Mesenchymal stem cell (in vitro differentiated cells and primary cell): ENCODE measurements at regions not wholly inside any gene's neighbourhood (a gene's known extent, or its start where the extent isn't known, plus 50 kb on each side); places are given as distances from the start of the nearest gene placed in this dataset.

Experiments used
- DNase-seq: peaks from one replicate; pipeline ENCODE4 v3.0.0-alpha.2; 2013
- H2AFZ ChIP-seq: one replicate; pipeline ENCODE4 v1.6.1; 2013; ENCODE audit warnings: low read depth, mild to moderate bottlenecking, control low read depth, inconsistent platforms, low read length, moderate library complexity
- H2AK5ac ChIP-seq: 2 replicates; pipeline ENCODE4 v1.6.1; 2013; ENCODE audit warnings: low read length, moderate library complexity, mild to moderate bottlenecking, inconsistent platforms; ENCODE audit not compliant: severe bottlenecking
- H2BK120ac ChIP-seq: one replicate; pipeline ENCODE4 v1.6.1; 2013; ENCODE audit warnings: low read depth, mild to moderate bottlenecking, inconsistent platforms, low read length, moderate library complexity
- H2BK12ac ChIP-seq, 2 experiments: one replicate each; pipeline ENCODE4 v1.6.1; 2013; ENCODE audit warnings: inconsistent platforms in 2 of 2, low read length in 2 of 2, mild to moderate bottlenecking in 2 of 2, moderate library complexity in 2 of 2, control low read depth in 1 of 2
- H2BK15ac ChIP-seq: one replicate; pipeline ENCODE4 v1.6.1; 2013; ENCODE audit warnings: mild to moderate bottlenecking, low read depth, inconsistent platforms; ENCODE audit not compliant: poor library complexity, severe bottlenecking
- H2BK5ac ChIP-seq: 2 replicates; pipeline ENCODE4 v1.6.1; 2013; ENCODE audit warnings: low read depth, mild to moderate bottlenecking, low read length, control low read depth, inconsistent platforms; ENCODE audit not compliant: poor library complexity, severe bottlenecking
- H3K14ac ChIP-seq, 2 experiments: one replicate each; pipeline ENCODE4 v1.6.1; 2013; ENCODE audit warnings: inconsistent platforms in 2 of 2, low read length in 2 of 2, control low read depth in 1 of 2, mild to moderate bottlenecking in 1 of 2, moderate library complexity in 1 of 2
- H3K18ac ChIP-seq, 2 experiments: one replicate each; pipeline ENCODE4 v1.6.1; 2013; ENCODE audit warnings: inconsistent platforms in 2 of 2, low read length in 2 of 2, control low read depth in 1 of 2, low read depth in 1 of 2, mild to moderate bottlenecking in 1 of 2
- H3K23ac ChIP-seq, 2 experiments: one replicate each; pipeline ENCODE4 v1.6.1; 2013; ENCODE audit warnings: inconsistent platforms in 2 of 2, low read length in 2 of 2, mild to moderate bottlenecking in 2 of 2, moderate library complexity in 2 of 2, control low read depth in 1 of 2
- H3K27ac ChIP-seq: 2 replicates; pipeline ENCODE4 v1.5.1; 2013; ENCODE audit warnings: mild to moderate bottlenecking, moderate library complexity, low read length, control low read depth, inconsistent platforms; ENCODE audit not compliant: poor library complexity, severe bottlenecking
- H3K27me3 ChIP-seq, 2 experiments: 2 replicates each; pipeline versions ENCODE4 v1.6.1 to v1.7.0; 2013; ENCODE audit warnings: low read length in 2 of 2, mild to moderate bottlenecking in 2 of 2, moderate library complexity in 2 of 2, control low read depth in 1 of 2, inconsistent platforms in 1 of 2; ENCODE audit not compliant: control insufficient read depth in 1 of 2, insufficient read depth in 1 of 2
- H3K36me3 ChIP-seq, 2 experiments: 2 replicates each; pipeline versions ENCODE4 v1.6.1 to v1.7.0; 2013; ENCODE audit warnings: low read length in 2 of 2, control low read depth in 1 of 2, inconsistent platforms in 1 of 2, low read depth in 1 of 2, mild to moderate bottlenecking in 1 of 2; ENCODE audit not compliant: insufficient read depth in 2 of 2, control insufficient read depth in 1 of 2
- H3K4ac ChIP-seq, 2 experiments: one replicate each; pipeline ENCODE4 v1.6.1; 2013; ENCODE audit warnings: inconsistent platforms in 2 of 2, low read length in 2 of 2, mild to moderate bottlenecking in 2 of 2, moderate library complexity in 2 of 2, control low read depth in 1 of 2, low read depth in 1 of 2
- H3K4me1 ChIP-seq: 2 replicates; pipeline ENCODE4 v1.6.1; 2013; ENCODE audit warnings: low read depth, low read length, control low read depth; ENCODE audit not compliant: control insufficient read depth, insufficient read depth
- H3K4me2 ChIP-seq: 2 replicates; pipeline ENCODE4 v1.6.1; 2013; ENCODE audit warnings: low read length, mild to moderate bottlenecking, inconsistent platforms; ENCODE audit not compliant: poor library complexity, severe bottlenecking
- H3K4me3 ChIP-seq, 2 experiments: 2 replicates each; pipeline versions ENCODE4 v1.5.1 to v1.7.0; 2013; ENCODE audit warnings: low read length in 2 of 2, mild to moderate bottlenecking in 2 of 2, control low read depth in 1 of 2, low read depth in 1 of 2; ENCODE audit not compliant: insufficient read depth in 1 of 2
- H3K79me1 ChIP-seq: replicated peaks from 2 replicates; pipeline ENCODE4 v1.6.1; 2013; ENCODE audit warnings: mild to moderate bottlenecking, control low read depth, low read length, inconsistent platforms; ENCODE audit not compliant: poor library complexity, severe bottlenecking
- H3K9ac ChIP-seq: 2 replicates; pipeline ENCODE4 v1.7.0; 2013; ENCODE audit warnings: mild to moderate bottlenecking, low read length, moderate library complexity
- H3K9me3 ChIP-seq: 2 replicates; pipeline ENCODE4 v1.7.0; 2013; ENCODE audit warnings: mild to moderate bottlenecking, low read length; ENCODE audit not compliant: control insufficient read depth
- H4K8ac ChIP-seq: one replicate; pipeline ENCODE4 v1.6.1; 2013; ENCODE audit warnings: inconsistent platforms, mild to moderate bottlenecking, low read length, moderate library complexity
- H4K91ac ChIP-seq: one replicate; pipeline ENCODE4 v1.6.1; 2013; ENCODE audit warnings: mild to moderate bottlenecking, low read length, inconsistent platforms
- WGBS: methylation state at CpG from one replicate; pipeline ENCODE4 v1.1.7; 2013; ENCODE audit warnings: mixed read lengths; 5-methylcytosine and 5-hydroxymethylcytosine counted together

DNA sequence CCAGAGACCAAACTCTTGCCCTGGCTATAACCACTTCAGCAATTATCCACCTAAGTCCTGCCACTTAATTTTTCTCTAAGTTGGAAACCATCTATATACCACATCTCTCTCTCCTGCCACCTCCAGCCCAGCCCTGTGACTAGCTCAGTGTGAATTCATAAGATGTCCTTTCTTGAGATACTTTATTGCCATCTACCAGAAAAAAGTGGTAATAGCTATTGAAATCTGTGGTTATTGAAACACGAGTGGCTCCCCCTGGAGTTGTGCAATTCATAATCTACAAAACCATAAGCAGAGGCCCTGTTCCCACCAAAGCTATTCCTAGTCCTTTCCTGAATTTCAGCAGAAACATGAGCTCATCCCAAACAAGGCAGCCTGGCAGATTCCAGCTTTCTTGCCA lies 324.0 kb downstream of the TXNL1 start:
- Histone ChIP-seq H2AFZ (no peak overlapping the region), H3K79me1 (no peaks in the 10 kb centered on the region)
- 56% methylated on average over 1 of the region's 1 CpG for WGBS

GRCh38 chr18:56312551-56313335 lies 325.6 kb downstream of the TXNL1 start:
- H3K4me1 ChIP-seq = no peaks in the 10 kb centered on the region
- no peak overlapping the region for H2BK15ac ChIP-seq
- WGBS = 88% methylated on average over 5 of the region's 5 CpGs
- H2BK12ac ChIP-seq = no peak overlapping the region
- H3K4me3 ChIP-seq = no peak overlapping the region
- H4K8ac ChIP-seq = no peak overlapping the region
- peaks cover 0 to 3% of the 10 kb centered on the region in 2 experiments for H3K27me3 ChIP-seq
- H4K91ac ChIP-seq = no peak overlapping the region
- H3K36me3 ChIP-seq = no peaks in the 10 kb centered on the region
- no peak overlapping the region for H2AK5ac ChIP-seq
- H3K4ac ChIP-seq = no peak overlapping the region
- no peak overlapping the region for H3K4me2 ChIP-seq
- H3K27ac ChIP-seq = no peak overlapping the region
- no peak overlapping the region for H3K23ac ChIP-seq
- no peak overlapping the region for H2BK120ac ChIP-seq
- no peaks in the 10 kb centered on the region for H3K9me3 ChIP-seq
- no peak overlapping the region for H2BK5ac ChIP-seq
- no peak overlapping the region for H2AFZ ChIP-seq
- no peak for DNase-seq
- no peak overlapping the region for H3K18ac ChIP-seq
- H3K14ac ChIP-seq = no peak overlapping the region
- no peak overlapping the region for H3K9ac ChIP-seq
- H3K79me1 ChIP-seq = no peaks in the 10 kb centered on the region

More for the DNA sequence above, 324.0 kb downstream of the TXNL1 start:
- Histone ChIP-seq H3K14ac (no peak overlapping the region), H3K4me2 (no peak overlapping the region), H3K9ac (no peak overlapping the region), H2AK5ac (no peak overlapping the region), H2BK5ac (no peak overlapping the region), H4K8ac (no peak overlapping the region), H4K91ac (no peak overlapping the region), H3K23ac (no peak overlapping the region), H3K27me3 (peaks cover 0 to 3% of the 10 kb centered on the region in 2 experiments), H3K36me3 (no peaks in the 10 kb centered on the region), H2BK15ac (no peak overlapping the region), H2BK120ac (no peak overlapping the region), H2BK12ac (no peak overlapping the region), H3K4ac (no peak overlapping the region), H3K18ac (no peak overlapping the region), H3K4me1 (no peaks in the 10 kb centered on the region), H3K27ac (no peak overlapping the region), H3K4me3 (no peak overlapping the region), H3K9me3 (no peaks in the 10 kb centered on the region)
- no peak for DNase-seq

GRCh38 chr18:56309104-56309503 lies 329.3 kb downstream of the TXNL1 start:
- H2BK5ac ChIP-seq = no peak overlapping the region
- no peak overlapping the region for H3K4ac ChIP-seq
- H3K9me3 ChIP-seq = no peaks in the 10 kb centered on the region

DNA sequence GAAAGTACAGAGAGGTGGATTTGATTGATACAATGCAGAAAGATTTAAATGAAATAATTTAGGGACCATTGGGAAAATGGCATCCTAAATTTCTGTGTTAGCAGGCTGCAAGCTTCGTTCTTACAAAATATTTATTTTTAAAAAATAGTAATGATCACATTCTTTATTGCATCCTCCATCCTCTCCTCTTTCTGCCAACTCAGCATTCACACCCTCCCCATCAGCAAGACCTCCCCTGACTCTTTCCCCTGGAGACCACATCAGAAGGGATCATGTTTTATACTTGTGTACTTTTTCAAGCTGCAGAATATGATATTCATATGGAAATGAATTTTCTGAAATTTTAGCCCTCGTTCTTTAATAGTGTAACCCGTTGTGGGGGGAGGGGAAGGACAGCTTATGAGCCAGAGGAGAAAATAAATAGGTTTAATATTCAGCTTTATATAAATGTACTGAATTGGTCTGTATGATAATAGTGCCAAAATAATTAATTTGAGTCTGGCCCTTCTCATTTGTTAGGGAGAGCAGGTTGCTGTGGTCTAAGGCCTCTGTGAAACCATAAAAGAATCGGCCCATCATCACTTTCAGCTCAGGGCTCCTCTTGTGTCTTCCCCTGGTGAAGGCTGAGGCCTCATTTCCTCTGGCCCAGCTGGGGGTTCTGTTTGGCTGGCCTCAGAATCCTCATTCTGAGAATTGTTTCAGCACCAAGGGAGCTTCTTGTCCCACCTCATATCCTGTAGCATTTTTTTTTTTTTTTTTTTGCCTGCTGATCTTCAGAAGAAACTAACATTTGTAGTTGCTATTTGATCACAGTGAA lies 330.8 kb downstream of the TXNL1 start:
- no peak for DNase-seq
- Histone ChIP-seq H2BK15ac (no peak overlapping the region), H4K8ac (no peak overlapping the region), H3K23ac (no peak overlapping the region), H3K18ac (no peak overlapping the region), H2BK5ac (no peak overlapping the region), H4K91ac (no peak overlapping the region), H3K14ac (no peak overlapping the region), H3K4me2 (no peak overlapping the region), H3K9ac (no peak overlapping the region), H3K36me3 (no peaks in the 10 kb centered on the region), H2BK120ac (no peak overlapping the region), H3K4me3 (no peak overlapping the region), H2AFZ (no peak overlapping the region), H3K4ac (no peak overlapping the region), H3K27me3 (no peaks in the 10 kb centered on the region), H2BK12ac (no peak overlapping the region), H3K9me3 (no peaks in the 10 kb centered on the region), H3K4me1 (no peaks in the 10 kb centered on the region), H3K79me1 (no peaks in the 10 kb centered on the region), H3K27ac (no peak overlapping the region), H2AK5ac (no peak overlapping the region)
- WGBS = 89% methylated on average over 3 of the region's 4 CpGs

More at GRCh38 chr18:56309104-56309503, 329.3 kb downstream of the TXNL1 start:
- Histone ChIP-seq H2AK5ac (no peak overlapping the region), H3K18ac (no peak overlapping the region), H3K36me3 (no peaks in the 10 kb centered on the region), H4K8ac (no peak overlapping the region), H3K4me2 (no peak overlapping the region), H3K27ac (no peak overlapping the region), H3K14ac (no peak overlapping the region), H3K79me1 (no peaks in the 10 kb centered on the region), H3K4me3 (no peak overlapping the region), H2BK15ac (no peak overlapping the region), H2BK120ac (no peak overlapping the region), H3K4me1 (no peaks in the 10 kb centered on the region), H2AFZ (no peak overlapping the region), H4K91ac (no peak overlapping the region), H3K27me3 (peaks cover 0 to 3% of the 10 kb centered on the region in 2 experiments), H3K23ac (no peak overlapping the region), H2BK12ac (no peak overlapping the region), H3K9ac (no peak overlapping the region)
- DNase-seq = no peak
- WGBS = 75% methylated on average over 1 of the region's 2 CpGs
